H1 (cell line): ENCODE measurements at regions not wholly inside any gene's neighbourhood (a gene's known extent, or its start where the extent isn't known, plus 50 kb on each side); places are given as distances from the start of the nearest gene placed in this dataset.

Experiments used
- CREB1 ChIP-seq: IDR thresholded peaks from 2 replicates; pipeline ENCODE4 v1.6.1; 2012; ENCODE audit warnings: inconsistent platforms
- E2F6 ChIP-seq: IDR thresholded peaks from 2 replicates; pipeline ENCODE4 v1.6.1; 2012; ENCODE audit warnings: inconsistent platforms
- EZH2 ChIP-seq: fragments of 200-600 bp; sonication (generic); IDR thresholded peaks from 2 replicates; pipeline ENCODE4 v1.7.1; 2012; ENCODE audit warnings: low read depth, mild to moderate bottlenecking, moderate library complexity, low read length, inconsistent platforms; ENCODE audit not compliant: severe bottlenecking
- JUND ChIP-seq: IDR thresholded peaks from 2 replicates; pipeline ENCODE4 v1.6.1; 2011; ENCODE audit warnings: mild to moderate bottlenecking, improper control_type of control experiment, low read length
- RBBP5 ChIP-seq: IDR thresholded peaks from 2 replicates; pipeline ENCODE4 v1.7.1; 2012; ENCODE audit warnings: low read depth, mild to moderate bottlenecking, inconsistent platforms, low read length, moderate library complexity, borderline replicate concordance
- TF ChIP-seq, protein P1 (sequence below): IDR thresholded peaks from 2 replicates; pipeline ENCODE4 v1.6.1; 2012; ENCODE audit warnings: low read length, inconsistent platforms

DNA sequence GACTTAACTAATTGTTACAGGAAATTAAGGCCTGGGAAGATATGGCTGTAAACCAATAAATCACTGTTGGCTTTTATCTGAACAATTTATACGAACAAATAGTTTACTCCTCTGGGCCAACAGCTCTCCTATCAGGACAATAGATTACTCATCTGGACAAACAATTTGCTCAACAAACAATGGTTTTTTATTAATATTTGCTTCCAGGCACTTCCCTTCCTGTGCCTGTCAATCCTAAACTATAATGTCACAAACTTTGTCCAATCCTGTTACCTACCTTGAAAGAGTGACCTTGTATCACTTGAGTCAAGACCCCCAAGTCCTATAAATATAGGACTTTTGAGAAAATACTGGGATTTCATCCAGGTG, 87.6 kb upstream of the OR9Q1 start (continued):
- TF ChIP-seq EZH2 (no peak), E2F6 (no peak), CREB1 (no peak), JUND (no peak), RBBP5 (no peak)
- TF ChIP-seq, protein P1, sequence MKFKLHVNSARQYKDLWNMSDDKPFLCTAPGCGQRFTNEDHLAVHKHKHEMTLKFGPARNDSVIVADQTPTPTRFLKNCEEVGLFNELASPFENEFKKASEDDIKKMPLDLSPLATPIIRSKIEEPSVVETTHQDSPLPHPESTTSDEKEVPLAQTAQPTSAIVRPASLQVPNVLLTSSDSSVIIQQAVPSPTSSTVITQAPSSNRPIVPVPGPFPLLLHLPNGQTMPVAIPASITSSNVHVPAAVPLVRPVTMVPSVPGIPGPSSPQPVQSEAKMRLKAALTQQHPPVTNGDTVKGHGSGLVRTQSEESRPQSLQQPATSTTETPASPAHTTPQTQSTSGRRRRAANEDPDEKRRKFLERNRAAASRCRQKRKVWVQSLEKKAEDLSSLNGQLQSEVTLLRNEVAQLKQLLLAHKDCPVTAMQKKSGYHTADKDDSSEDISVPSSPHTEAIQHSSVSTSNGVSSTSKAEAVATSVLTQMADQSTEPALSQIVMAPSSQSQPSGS, result no peak
